Smooth muscle cell (in vitro differentiated cells): ENCODE measurements at regions not wholly inside any gene's neighbourhood (a gene's known extent, or its start where the extent isn't known, plus 50 kb on each side); places are given as distances from the start of the nearest gene placed in this dataset.

Experiments used
- DNase-seq: peaks from one replicate; lab custom pipeline; 2025; ENCODE audit not compliant: unreplicated experiment; lab: John Stamatoyannopoulos, UW
- H2AFZ ChIP-seq: fragments of 200-600 bp; sonication (generic); 2 replicates; pipeline ENCODE4 v1.6.0; 2016; ENCODE audit warnings: antibody characterized with exemption, low read depth, mild to moderate bottlenecking
- H3F3A ChIP-seq: fragments of 200-600 bp; sonication (generic); 2 replicates; pipeline ENCODE4 v1.6.0; 2017; ENCODE audit warnings: antibody characterized with exemption, low read depth
- H3K27ac ChIP-seq: fragments of 200-600 bp; sonication (generic); 2 replicates; pipeline ENCODE4 v1.5.1; 2016; ENCODE audit warnings: low read depth, mild to moderate bottlenecking
- H3K27me3 ChIP-seq: fragments of 200-600 bp; sonication (generic); 2 replicates; pipeline ENCODE4 v1.6.1; 2016; ENCODE audit warnings: low read depth, mild to moderate bottlenecking
- H3K36me3 ChIP-seq: fragments of 200-600 bp; sonication (generic); 2 replicates; pipeline ENCODE4 v1.5.1; 2016; ENCODE audit warnings: low read depth
- H3K4me1 ChIP-seq: fragments of 200-600 bp; sonication (generic); 2 replicates; pipeline ENCODE4 v1.5.1; 2016; ENCODE audit warnings: low read depth
- H3K4me2 ChIP-seq: fragments of 200-600 bp; sonication (generic); 2 replicates; pipeline ENCODE4 v1.6.0; 2016; ENCODE audit warnings: mild to moderate bottlenecking
- H3K4me3 ChIP-seq: fragments of 200-600 bp; sonication (generic); 2 replicates; pipeline ENCODE4 v1.5.1; 2016; ENCODE audit warnings: mild to moderate bottlenecking
- H3K79me2 ChIP-seq: fragments of 200-600 bp; sonication (generic); 2 replicates; pipeline ENCODE4 v1.6.0; 2016; ENCODE audit warnings: low read depth, mild to moderate bottlenecking
- H3K9ac ChIP-seq: fragments of 200-600 bp; sonication (generic); 2 replicates; pipeline ENCODE4 v1.6.0; 2016; ENCODE audit warnings: low read depth
- H3K9me3 ChIP-seq: fragments of 200-600 bp; sonication (generic); replicated peaks from 2 replicates; pipeline ENCODE4 v1.5.1; 2016; ENCODE audit warnings: low read depth
- H4K20me1 ChIP-seq: fragments of 200-600 bp; sonication (generic); 2 replicates; pipeline ENCODE4 v1.6.0; 2016; ENCODE audit warnings: low read depth
- WGBS: methylation state at CpG from one replicate; pipeline ENCODE4 v1.1.7; 2016; ENCODE audit warnings: low lambda C conversion rate; 5-methylcytosine and 5-hydroxymethylcytosine counted together
- TF ChIP-seq, protein P1 (sequence below): fragments of 200-600 bp; sonication (generic); IDR thresholded peaks from 2 replicates; pipeline ENCODE4 v1.5.1; 2017; ENCODE audit warnings: borderline replicate concordance, mild to moderate bottlenecking, antibody characterized with exemption; ENCODE audit not compliant: insufficient read depth, poor library complexity, severe bottlenecking

DNA sequence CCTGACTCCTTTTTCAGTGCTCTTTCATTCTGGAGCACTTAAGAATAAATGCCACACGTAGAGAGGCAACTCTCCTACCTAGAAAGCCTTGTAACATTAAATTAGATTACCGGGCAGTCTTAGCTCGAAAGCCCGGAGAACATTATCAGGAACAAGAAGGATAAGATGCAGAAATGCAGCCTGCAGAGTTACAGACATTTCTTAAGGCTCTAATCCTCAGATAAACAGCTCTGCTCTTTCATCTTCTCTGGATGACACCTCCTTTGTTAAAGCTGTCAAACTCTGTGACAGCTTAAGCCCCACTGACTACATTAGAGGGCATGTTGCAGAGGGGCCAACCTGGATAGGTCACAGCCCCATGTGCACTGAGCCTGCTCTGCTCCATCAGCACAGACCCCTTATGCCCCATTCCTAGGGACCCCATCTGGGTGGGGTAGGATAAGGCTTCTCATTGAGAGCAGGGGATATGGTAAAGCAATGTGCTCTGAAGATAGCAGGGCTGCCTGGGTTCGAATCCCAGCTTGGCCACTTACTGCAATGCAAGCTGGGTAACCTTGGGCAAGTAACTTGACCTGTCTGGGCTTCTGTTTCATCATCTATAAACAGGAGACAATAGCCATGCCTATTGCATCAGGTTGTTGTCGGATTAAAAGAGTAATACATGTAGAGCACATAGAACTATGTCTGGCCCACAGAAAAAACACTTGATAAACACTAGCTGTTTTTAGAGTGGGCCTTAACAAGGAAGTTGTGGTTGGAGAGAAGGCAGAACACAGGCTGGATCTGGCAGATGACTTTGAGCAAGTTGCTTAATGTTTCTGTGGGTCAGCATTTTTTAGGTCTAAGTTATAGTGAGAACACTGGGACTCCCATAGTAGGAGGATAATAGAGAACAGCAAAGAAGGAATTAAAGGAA, 111.4 kb downstream of the THNSL2 start:
- Histone ChIP-seq H4K20me1 (no peaks in the 10 kb centered on the region), H3K27me3 (no peaks in the 10 kb centered on the region), H3K4me3 (no peak overlapping the region), H3K9ac (no peak overlapping the region), H3K4me2 (no peak overlapping the region), H3K9me3 (no peaks in the 10 kb centered on the region), H3K79me2 (no peaks in the 10 kb centered on the region), H3K36me3 (no peaks in the 10 kb centered on the region), H3K27ac (no peak overlapping the region), H2AFZ (no peak overlapping the region), H3K4me1 (no peaks in the 10 kb centered on the region), H3F3A (peaks cover 5% of the 10 kb centered on the region)
- no peak for DNase-seq
- WGBS: 30% methylated on average over 6 of the region's 6 CpGs
- TF ChIP-seq, protein P1, sequence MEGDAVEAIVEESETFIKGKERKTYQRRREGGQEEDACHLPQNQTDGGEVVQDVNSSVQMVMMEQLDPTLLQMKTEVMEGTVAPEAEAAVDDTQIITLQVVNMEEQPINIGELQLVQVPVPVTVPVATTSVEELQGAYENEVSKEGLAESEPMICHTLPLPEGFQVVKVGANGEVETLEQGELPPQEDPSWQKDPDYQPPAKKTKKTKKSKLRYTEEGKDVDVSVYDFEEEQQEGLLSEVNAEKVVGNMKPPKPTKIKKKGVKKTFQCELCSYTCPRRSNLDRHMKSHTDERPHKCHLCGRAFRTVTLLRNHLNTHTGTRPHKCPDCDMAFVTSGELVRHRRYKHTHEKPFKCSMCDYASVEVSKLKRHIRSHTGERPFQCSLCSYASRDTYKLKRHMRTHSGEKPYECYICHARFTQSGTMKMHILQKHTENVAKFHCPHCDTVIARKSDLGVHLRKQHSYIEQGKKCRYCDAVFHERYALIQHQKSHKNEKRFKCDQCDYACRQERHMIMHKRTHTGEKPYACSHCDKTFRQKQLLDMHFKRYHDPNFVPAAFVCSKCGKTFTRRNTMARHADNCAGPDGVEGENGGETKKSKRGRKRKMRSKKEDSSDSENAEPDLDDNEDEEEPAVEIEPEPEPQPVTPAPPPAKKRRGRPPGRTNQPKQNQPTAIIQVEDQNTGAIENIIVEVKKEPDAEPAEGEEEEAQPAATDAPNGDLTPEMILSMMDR: no peak

DNA sequence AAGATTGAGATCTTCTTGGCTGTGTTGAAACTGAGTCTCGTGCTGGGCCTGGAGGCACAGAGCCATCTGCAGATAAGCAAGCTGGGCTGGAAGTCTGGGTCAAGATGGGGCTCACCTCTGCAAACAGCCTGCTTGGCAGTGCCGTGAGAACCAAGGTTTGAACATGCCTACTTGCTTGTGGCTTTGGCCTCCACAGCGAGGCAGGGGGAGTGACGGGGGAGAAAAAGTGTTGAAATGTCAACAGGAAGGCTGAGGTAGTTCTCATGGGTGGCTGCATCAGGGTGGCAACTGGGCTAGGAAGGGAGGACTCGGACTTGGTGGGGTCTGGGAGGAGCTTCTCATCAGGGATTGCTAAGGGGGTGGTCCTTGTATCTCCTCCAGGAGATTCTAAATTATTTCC, 99.7 kb downstream of the THNSL2 start:
- 93% methylated on average over 5 of the region's 5 CpGs for WGBS

DNA sequence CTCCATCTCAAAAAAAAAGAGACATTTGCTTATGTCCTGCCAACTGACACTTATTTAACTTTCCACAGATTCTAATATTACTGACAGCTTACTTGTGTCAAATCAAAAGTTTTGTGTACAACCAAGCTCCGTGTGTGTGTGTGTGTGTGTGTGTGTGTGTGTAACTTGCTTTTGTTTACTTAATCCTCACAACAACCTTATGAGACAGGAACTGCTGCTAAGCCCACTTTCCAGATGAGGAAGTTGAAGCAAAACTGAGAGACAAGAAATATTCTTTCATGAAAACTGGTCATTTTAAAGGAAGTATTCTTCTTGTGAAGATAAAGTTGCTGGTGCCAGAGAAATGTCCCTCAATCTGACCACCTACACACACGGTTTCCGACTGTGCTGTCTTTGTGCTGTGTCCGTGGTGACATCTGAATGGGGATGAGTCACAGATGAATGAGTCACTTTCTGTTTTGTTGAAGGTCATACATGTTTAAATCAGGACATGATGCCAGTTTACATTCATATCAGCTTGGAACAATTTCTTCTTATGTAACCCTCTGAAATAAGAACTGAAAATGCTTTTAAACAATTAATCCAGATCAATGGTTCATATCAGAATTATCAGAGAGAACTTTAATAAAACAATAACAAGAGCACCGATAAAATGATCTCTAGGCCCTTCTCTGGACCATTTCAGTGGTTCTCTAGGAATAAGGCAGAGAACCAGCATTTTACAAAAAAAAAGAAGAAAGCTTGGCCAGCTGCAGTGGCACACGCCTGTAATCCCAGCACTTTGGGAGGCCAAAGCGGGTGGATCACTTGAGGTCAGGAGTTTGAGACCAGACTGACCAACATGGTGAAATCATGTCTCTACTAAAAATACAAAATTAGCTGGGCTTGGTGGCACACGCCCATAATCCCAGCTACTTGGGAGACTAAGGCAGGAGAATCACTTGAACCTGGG, 95.5 kb downstream of the THNSL2 start:
- Histone ChIP-seq H3K4me3 (no peak overlapping the region), H3K4me2 (peak overlapping the region; percentile 26), H4K20me1 (no peaks in the 10 kb centered on the region), H3K36me3 (no peaks in the 10 kb centered on the region), H2AFZ (no peak overlapping the region), H3K9ac (no peak overlapping the region), H3K27me3 (no peaks in the 10 kb centered on the region), H3F3A (no peaks in the 10 kb centered on the region), H3K79me2 (no peaks in the 10 kb centered on the region), H3K4me1 (no peaks in the 10 kb centered on the region), H3K9me3 (no peaks in the 10 kb centered on the region), H3K27ac (peak overlapping the region; percentile 28)
- WGBS: 41% methylated on average over 8 of the region's 8 CpGs
- DNase-seq: no peak
- TF ChIP-seq, protein P1: no peak

More for the DNA sequence above, 99.7 kb downstream of the THNSL2 start:
- Histone ChIP-seq H3K36me3 (no peaks in the 10 kb centered on the region), H3K9me3 (no peaks in the 10 kb centered on the region), H3F3A (no peaks in the 10 kb centered on the region), H3K79me2 (no peaks in the 10 kb centered on the region), H3K27me3 (peaks cover 25% of the 10 kb centered on the region), H3K9ac (no peak overlapping the region), H3K4me3 (no peak overlapping the region), H4K20me1 (no peaks in the 10 kb centered on the region), H3K27ac (no peak overlapping the region), H3K4me2 (no peak overlapping the region), H2AFZ (no peak overlapping the region), H3K4me1 (no peaks in the 10 kb centered on the region)
- no peak for DNase-seq
- TF ChIP-seq, protein P1: no peak
